ENCODE measurements at regions not wholly inside any gene's neighbourhood (a gene's known extent, or its start where the extent isn't known, plus 50 kb on each side); places are given as distances from the start of the nearest gene placed in this dataset.

GRCh38 chr5:106974272-106974671 is 696.5 kb downstream of the EFNA5 start:
- no peak overlapping the region for H3K4me3 ChIP-seq (ENCODE audit: low read length)
- no peak for DNase-seq (ENCODE audit: low read depth, low spot score)

- no peak for DNase-seq (ENCODE audit: low read depth, low spot score)
- H3K4me3 ChIP-seq (ENCODE audit: low read length), result no peak overlapping the region
Observed at GRCh38 chr5:106966686-106967315, 703.9 kb downstream of the EFNA5 start.

GRCh38 chr5:106964132-106964531 is 706.6 kb downstream of the EFNA5 start:
- H3K4me3 ChIP-seq (ENCODE audit: low read length), result no peak overlapping the region
- no peak for DNase-seq (ENCODE audit: low read depth, low spot score)

- DNase-seq (ENCODE audit: low read depth, low spot score), result no peak
- no peak overlapping the region for H3K4me3 ChIP-seq (ENCODE audit: low read length)
Observed at GRCh38 chr5:106963630-106964029, 707.1 kb downstream of the EFNA5 start.

- DNase-seq (ENCODE audit: low read depth, low spot score), result no peak
Observed at GRCh38 chr5:106962464-106963230, 708.1 kb downstream of the EFNA5 start.

GRCh38 chr5:106959387-106959786 is 711.4 kb downstream of the EFNA5 start:
- DNase-seq (ENCODE audit: low read depth, low spot score), result no peak
- H3K4me3 ChIP-seq (ENCODE audit: low read length), result no peak overlapping the region

More at GRCh38 chr5:106962464-106963230, 708.1 kb downstream of the EFNA5 start:
- H3K4me3 ChIP-seq (ENCODE audit: low read length), result no peak overlapping the region

- DNase-seq (ENCODE audit: low read depth, low spot score), result no peak
- H3K4me3 ChIP-seq (ENCODE audit: low read length), result no peak overlapping the region
Observed at GRCh38 chr5:106957336-106957735, 713.4 kb downstream of the EFNA5 start.

- no peak overlapping the region for H3K4me3 ChIP-seq (ENCODE audit: low read length)
- DNase-seq (ENCODE audit: low read depth, low spot score), result no peak
Observed at GRCh38 chr5:106956886-106957285, 713.9 kb downstream of the EFNA5 start.

- DNase-seq (ENCODE audit: low read depth, low spot score), result no peak
- no peak overlapping the region for H3K4me3 ChIP-seq (ENCODE audit: low read length)
Observed at GRCh38 chr5:106956187-106956586, 714.5 kb downstream of the EFNA5 start.

GRCh38 chr5:106940986-106941385 is 729.8 kb downstream of the EFNA5 start:
- DNase-seq (ENCODE audit: low read depth, low spot score), result no peak
- no peak overlapping the region for H3K4me3 ChIP-seq (ENCODE audit: low read length)

- no peak for DNase-seq (ENCODE audit: low read depth, low spot score)
Observed at GRCh38 chr5:106940301-106940846, 730.4 kb downstream of the EFNA5 start.

GRCh38 chr5:106923409-106923808 is 747.3 kb downstream of the EFNA5 start:
- no peak overlapping the region for H3K4me3 ChIP-seq (ENCODE audit: low read length)
- no peak for DNase-seq (ENCODE audit: low read depth, low spot score)

More at GRCh38 chr5:106940301-106940846, 730.4 kb downstream of the EFNA5 start:
- no peak overlapping the region for H3K4me3 ChIP-seq (ENCODE audit: low read length)

- H3K4me3 ChIP-seq (ENCODE audit: low read length), result no peak overlapping the region
- no peak for DNase-seq (ENCODE audit: low read depth, low spot score)
Observed at GRCh38 chr5:106921567-106921966, 749.2 kb downstream of the EFNA5 start.

- no peak for DNase-seq (ENCODE audit: low read depth, low spot score)
- H3K4me3 ChIP-seq (ENCODE audit: low read length), result no peak overlapping the region
Observed at GRCh38 chr5:106910486-106910885, 760.3 kb downstream of the EFNA5 start.

- DNase-seq (ENCODE audit: low read depth, low spot score), result no peak
- H3K4me3 ChIP-seq (ENCODE audit: low read length), result no peak overlapping the region
Observed at GRCh38 chr5:106909716-106910115, 761.0 kb downstream of the EFNA5 start.

GRCh38 chr5:106907979-106908378 is 762.8 kb downstream of the EFNA5 start:
- H3K4me3 ChIP-seq (ENCODE audit: low read length), result no peak overlapping the region
- DNase-seq (ENCODE audit: low read depth, low spot score), result no peak

- DNase-seq (ENCODE audit: low read depth, low spot score), result no peak
- H3K4me3 ChIP-seq (ENCODE audit: low read length), result no peak overlapping the region
Observed at GRCh38 chr5:106906199-106906598, 764.5 kb downstream of the EFNA5 start.

GRCh38 chr5:106894964-106895363 is 775.8 kb downstream of the EFNA5 start:
- no peak overlapping the region for H3K4me3 ChIP-seq (ENCODE audit: low read length)
- DNase-seq (ENCODE audit: low read depth, low spot score), result no peak

GRCh38 chr5:106882035-106882434 is 788.7 kb downstream of the EFNA5 start:
- no peak for DNase-seq (ENCODE audit: low read depth, low spot score)
- H3K4me3 ChIP-seq (ENCODE audit: low read length), result no peak overlapping the region

- no peak overlapping the region for H3K4me3 ChIP-seq (ENCODE audit: low read length)
- no peak for DNase-seq (ENCODE audit: low read depth, low spot score)
Observed at GRCh38 chr5:106880656-106881055, 790.1 kb downstream of the EFNA5 start.
